NCI-H524 treated with DMSO at 0.1 percent for 48 hours (cell line): ENCODE measurements at regions not wholly inside any gene's neighbourhood (a gene's known extent, or its start where the extent isn't known, plus 50 kb on each side); places are given as distances from the start of the nearest gene placed in this dataset.
"Not testable (repeated sequence)": the region's sequence is repeated elsewhere in the genome, so short reads cannot be mapped to it uniquely, and the experiment has no call there.

Experiments used
- DNase-seq: peaks from one replicate; lab custom pipeline; 2025; lab: John Stamatoyannopoulos, UW

DNA sequence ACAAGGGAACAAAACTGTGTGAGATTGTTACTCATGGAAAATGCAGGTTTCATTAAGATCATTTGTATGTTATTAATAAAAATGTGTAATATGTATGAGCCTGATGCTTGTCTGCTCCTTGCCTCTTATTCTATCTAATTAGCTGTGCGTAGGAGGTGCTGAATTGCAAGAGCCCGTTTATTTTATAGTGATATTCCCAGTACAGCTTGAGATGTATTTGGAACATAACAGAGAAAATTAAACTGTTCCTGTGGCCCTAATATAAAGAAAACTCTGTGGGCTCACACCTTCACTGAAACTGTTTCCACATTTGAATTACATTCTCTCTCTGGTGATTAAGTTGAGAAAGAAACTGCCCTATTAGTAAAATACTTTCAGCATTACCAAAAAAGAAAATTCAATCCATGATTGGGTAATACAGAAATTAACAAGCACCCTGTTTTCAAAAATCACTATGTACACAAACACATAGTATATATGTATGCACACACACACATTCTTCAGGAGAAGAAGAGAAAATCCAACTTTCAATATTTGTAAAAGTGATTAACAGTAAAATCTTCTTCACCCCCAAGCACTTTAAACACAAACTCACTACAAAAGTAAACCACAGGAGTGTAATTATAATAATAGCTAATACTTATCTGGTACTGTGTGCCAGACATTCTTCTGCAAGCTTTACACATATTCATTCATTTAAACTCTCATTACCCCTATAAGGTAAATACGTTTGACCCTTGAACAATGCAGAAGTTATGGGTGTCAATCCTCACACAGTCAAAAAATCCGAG lies 233.2 kb downstream of the PHLDA1 start:
- DNase-seq: no peak

DNA sequence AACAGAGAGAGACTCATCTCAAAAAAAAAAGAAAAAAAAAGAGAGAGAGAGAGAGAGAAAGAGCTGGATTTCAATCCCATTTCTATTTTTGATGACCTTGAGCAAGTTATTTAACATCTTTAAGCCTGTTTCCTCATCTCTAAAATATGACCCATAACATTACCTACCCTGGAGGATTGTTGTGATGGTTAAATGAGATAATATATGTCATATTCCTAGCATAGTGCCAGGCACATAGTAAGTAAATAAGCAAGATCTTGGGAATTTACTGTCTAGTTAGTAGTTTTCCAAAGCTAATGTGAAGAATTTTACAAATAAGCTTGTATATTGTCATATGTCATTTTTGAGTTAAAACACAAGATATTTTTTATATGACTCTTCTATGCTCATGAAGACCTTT lies 236.5 kb downstream of the PHLDA1 start:
- no peak for DNase-seq

DNA sequence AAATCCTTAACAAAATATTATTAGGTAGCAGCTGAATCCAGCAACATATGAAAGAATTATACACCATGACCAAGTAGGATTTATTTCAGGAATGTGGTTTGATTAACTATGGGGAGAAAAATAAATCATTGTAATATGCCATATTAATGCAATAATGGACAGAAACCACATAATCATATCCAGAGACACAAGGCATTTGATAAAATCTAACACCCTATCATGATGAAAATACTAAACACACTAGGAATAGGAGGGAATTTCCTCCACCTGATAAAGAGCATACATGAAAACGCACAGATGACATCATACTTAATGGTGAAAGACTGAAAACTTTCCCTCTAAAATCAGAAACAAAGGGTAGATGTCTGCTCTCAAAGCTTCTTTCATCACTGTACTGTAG lies 238.9 kb downstream of the PHLDA1 start:
- DNase-seq: no peak

DNA sequence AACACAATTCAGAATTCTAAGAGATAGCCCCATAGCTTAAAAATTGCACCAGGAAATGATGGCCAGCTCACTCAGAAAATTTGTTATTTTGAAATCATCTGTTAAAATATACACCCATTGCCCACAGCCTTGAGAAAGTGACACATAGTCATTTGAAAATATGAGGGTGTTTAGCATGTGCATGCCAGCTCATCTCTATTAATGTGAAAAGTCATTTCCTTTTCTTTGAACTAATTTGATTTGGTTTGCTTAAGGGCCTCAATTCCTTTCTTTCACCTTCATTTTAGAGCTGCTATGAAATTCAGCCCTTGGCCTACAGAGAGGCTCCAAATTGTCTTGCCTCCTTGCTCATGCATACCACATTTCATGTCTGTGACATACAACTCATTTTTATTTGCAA lies 241.4 kb downstream of the PHLDA1 start:
- DNase-seq: no peak

DNA sequence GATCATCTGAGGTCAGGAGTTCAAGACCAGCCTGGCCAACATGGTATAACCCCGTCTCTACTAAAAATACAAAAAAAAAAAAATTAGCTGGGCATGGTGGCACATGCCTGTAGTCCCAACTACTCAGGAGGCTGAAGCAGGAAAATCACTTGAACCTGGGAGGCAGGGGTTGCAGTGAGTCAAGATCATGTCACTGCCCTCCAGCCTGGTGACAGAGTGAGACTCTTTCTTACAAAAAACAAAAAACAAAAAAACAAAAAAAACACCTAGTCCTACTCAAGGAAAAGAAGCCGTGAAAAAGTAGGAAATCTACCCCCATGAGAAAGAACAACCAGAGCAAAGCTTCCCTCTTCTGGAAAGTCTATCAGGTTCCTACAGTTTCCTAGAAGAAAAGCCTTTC lies 244.4 kb downstream of the PHLDA1 start:
- DNase-seq: not testable (repeated sequence)

DNA sequence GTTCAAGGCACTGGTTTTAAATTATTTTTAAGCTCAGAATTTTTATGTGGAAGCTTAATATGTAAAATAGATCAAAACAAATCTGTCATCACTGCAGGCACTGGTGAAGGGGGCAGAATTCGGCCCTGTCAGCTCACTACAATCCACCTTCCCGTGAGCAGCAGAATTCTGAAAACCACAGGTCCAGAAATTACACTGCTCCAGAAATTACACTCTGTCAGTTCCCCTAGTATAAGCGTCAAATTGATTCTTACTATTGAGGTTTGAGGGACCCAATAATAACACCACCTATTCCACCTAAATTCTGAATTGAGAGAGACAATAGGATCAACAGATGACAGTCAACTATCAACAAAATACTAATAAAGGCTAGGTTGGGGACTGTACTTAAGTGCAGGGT lies 245.5 kb downstream of the PHLDA1 start:
- DNase-seq: no peak

DNA sequence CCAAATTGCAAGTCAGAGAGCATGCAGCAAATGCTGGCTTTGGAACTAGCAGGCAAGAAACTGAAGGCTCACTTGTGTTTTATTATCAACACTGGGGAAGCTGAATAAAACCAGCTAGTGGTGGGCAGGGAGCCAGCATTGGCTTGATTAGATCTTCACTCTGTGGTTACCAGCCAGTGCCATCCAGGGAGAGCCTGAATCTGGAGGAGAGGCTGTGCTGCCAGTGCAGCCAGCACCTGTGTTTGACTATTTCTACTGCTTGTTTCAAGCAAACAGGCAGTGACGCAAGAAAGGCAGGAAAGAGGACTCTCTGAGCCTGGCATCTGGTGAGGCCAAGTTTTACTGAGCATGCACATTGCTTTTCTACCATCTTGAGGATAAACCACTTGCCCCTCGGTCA lies 247.0 kb downstream of the PHLDA1 start:
- DNase-seq: no peak

DNA sequence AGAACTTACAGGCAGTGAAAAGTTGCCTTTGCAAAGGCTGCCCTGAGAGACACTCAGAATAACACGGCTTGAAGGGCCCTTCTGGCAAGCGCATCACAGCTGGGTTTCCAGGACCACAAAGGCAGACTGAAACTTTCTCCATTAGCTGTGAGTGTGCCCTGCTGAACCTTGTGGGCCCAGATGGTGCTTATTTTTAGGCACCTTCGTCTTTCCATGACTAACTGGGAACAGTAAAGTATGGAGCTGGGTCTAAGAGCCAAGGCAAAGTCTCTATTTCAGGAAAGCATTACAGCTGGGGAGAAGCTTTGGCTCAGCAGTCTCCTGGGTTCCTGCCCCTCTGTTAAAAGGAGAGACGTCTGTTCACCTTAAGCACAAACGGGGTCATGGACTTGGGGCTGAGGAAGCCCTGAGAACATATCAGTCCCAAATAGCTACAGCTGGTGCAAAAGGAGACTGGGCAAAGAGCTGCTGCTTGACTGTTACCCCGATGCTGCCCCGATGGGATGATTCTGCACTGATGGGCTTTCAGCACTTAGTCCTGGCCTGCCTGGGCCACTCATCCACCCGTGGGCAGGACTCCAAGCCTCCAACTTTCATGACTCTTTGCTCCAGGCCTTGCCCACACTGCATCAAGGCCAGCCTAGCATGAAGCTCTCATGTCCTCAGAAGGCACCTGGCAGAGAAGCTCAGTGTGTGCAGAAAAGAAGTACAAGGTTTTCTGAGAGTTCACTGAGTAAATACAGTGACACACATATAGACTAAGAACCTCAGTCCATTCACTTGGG lies 248.3 kb downstream of the PHLDA1 start:
- DNase-seq: no peak

DNA sequence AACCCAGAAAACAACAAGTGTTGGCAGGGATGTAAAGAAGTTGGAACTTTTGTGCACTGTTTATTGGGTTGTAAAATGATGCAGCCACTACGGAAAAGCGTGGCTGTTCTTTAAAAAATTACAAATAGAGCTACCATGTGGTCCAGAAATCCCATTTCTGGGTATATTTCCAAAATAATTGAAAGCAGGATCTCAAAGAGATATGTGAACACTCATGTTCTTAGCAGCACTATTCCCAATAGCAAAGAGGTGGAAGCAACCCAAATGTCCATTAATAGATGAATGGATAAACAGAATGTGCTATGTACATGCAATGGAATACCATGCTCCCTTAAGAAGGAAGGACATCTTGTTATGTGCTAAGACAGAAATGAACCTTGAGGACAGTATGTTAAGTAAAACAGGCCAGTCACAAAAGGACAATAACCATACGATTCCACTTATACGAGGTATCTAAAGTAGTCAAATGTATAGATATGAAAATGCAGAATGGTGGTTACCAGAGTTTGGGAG lies 249.5 kb downstream of the PHLDA1 start:
- no peak for DNase-seq

DNA sequence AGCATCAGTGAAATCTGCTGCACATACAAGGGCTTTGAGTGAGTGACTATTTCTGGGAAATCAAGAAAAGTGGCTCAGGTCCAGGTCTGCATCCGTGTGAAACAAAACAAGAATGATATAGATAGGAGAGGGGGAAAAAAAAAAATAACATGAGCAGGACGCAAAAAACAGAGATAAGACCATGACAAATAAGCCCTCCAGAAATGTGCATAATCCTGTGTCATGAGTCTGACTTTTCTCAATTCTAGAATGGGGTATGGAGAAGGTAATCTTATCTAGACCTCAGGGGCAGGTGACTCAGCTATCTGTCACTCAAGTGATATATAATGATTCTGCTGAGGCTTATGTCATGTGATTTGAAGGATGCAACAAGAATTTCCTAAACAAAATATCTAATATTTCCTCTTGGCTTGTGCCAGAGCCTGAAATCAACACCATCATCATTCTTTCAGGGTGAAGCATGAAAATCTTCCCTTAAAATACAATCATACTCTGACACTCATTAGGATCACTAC lies 250.0 kb downstream of the PHLDA1 start:
- no peak for DNase-seq

DNA sequence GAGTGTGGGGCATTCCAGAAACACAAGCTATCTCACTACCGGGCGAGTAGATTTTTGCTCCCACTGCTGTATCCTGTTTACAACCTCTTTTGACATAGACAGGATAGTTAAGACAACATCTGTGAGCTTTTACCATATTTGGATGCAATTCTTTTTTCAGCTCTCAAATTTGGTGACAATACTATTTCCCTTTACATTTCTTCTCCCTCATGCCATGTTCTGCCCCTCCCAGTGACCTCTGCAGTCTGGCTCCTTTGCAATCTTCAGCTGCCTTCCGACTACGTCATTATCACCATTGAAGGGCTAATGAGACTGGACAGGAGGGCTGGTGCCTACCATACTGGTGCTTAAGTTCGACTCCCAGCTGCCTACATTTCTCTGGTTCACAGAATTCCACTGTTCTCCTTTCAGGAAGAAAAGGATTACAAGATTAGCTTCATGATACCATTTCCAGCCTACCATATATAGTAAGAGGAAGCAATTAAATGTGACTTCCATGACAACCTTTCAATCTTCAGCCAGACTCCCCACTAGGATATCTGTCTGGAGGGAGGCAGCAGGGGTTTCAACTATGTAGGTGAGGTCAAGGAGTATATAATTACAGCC lies 251.6 kb downstream of the PHLDA1 start:
- DNase-seq: peak; percentile 91

DNA sequence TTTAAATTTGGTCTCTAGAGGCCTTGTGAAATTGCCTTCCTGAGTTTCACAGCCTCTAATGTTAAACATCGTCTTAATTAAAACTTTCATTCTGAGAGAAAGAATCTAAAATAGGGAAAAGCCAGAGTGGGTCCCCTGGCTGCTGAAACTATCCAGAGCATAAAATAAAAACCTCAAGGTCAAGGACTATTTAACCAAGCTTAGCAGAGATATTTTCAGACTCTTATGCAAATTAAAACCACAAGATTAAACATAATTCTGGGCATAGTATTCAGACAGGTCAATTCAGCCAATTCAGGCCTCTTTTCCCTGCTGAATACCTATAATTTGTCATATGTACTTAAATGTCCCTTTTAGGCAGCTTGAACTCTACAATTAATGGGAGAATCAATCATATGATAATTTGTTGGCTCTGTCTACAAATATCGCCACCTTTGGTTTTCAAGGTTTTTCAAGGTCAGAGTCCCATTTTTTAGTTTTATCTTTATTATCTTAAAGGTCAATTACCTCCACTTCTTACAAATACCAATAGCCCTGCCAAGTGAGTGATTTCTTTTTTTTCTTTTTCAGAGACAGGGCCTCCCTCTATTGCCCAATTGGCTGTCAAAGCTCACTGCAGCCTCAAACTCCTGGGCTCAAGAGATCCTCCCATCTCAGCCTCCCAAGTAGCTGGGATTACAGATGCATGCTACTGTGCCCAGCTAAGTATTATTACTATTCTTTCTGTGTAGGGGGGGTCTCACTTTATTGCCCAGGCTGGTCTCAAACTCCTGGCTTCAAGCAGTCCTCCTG lies 257.1 kb downstream of the PHLDA1 start:
- no peak for DNase-seq

DNA sequence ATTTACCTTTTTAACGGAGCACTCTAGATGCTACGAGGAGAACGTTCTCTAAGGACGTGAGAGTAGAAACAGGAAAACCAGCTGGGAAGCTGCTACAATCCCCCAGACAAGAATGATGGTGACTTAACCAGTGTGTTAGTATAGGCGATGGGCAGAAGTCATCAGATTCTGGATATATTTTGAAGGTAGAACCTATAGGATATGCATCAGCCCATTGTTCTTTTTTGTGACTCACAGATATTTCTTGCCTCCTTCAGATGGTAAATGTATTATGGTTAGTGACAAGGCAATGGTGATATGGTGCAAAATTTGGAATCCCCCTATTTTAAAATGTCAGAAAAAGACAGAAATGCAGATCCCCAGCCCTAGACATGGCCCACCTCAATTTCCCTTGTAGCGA lies 258.2 kb downstream of the PHLDA1 start:
- no peak for DNase-seq

DNA sequence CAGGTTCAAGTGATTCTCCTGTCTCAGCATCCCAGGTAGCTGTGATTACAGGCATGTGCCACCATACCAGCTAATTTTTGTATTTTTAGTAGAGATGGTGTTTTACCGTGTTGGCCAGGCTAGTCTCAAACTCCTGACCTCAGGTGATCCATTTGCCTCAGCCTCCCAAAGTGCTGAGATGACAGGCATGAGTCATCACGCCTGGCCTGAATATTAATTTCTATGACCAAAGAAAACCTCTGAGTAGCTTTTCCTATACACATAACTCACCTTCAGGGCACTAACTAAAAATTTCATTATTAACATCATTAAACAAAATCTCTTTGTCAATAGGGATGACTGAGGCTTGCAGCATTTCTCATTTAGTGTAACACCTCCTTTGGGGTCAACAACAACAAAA lies 259.6 kb upstream of the KRR1 start:
- DNase-seq: no peak

DNA sequence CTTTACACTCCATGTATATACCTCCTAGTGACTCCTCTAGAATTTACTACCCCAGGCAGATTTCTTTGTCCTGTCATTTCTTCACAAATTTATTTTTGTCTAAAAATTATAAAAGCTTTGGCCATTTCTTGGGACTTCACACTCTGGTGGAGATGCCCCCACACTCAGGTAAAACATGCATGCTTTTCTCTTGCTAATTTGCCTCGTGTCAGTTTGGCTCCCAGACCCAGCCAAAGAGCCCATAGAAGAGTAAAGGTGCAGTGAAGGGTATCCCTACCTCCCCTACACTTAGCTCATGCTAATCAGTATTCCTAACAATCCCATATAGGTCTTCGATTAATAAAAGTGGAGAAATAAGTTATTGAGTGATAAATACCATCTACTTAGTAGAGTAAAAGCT lies 256.5 kb upstream of the KRR1 start:
- no peak for DNase-seq

DNA sequence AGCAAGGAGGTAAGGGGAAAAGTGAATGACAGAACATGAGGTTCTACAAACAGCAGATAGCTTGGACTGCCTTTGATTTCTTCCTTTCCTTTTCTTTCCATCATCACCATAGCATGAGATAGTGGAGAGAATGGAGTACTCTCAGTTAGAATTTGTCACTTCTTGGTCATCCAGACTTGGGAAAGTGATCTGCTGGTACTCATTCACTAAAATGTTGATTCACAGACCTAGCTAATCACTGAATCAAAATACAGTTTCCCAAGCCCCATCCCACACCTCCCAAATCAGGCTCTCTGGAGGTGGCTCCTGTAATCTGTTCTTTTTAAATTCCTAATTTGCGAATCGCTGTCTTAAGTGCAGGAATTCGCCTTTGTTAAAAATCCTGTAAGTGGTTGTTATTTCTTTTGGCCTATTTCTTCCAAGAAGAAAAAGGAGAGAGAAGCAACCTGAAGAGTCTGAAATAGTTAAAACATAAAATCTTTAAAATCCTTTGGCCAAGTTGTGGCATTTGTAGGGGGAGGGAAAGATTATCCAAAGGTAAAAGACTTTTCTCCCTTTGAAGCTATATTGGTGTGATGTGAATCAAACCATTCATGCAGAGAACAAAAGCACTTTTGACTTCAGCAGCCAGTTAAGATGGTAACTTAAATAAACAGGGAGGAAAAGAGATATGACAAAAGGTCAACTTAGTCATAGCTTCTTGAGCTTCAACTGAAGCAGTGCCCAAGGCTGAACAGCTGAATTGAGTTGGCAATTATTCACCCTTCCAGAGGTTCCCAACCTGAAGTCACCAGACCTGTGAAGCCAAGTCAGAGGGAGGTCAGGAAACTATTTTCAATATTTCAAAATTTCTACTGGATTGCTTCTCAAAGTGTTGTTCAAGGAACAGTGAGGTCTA lies 255.1 kb upstream of the KRR1 start:
- no peak for DNase-seq

DNA sequence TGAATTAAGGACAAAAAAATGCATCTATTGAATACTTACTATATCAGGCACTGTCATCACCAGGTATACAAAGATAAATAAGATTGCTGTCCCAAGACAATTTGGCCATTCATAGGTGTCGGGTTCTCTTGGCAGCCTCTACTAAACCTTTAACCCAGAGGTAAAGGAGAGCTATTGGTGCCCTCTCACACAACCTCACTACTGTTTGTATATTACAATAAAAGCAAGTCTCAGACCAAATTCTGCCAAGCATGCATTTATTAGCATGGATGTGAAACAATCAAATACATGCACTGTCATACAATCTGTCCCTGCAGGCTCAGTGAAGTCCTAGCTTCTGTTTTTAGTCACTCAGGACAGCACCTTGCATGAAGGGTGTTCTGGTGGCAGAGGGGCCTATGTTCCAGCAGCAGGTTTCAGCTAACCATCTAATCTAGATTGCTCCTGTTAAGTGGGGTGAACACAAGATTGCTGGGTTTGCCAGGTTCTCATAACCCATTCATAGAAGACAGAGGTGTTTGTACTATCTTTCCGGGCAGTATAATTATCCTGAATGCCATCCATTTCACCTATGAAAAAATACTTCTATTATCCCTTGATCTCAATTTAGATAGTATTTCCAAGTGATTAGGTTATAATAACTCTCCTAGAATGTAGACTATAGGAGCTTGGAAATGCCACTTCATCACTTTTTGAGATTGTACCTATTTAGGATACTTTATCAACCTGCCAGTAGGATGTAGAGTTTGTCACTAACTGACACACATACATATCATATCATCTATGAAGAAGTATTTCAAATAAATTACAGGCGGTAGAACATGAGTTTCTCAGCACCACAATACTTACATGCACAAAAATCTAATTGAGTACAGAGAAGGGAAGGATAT lies 254.0 kb upstream of the KRR1 start:
- DNase-seq: no peak

DNA sequence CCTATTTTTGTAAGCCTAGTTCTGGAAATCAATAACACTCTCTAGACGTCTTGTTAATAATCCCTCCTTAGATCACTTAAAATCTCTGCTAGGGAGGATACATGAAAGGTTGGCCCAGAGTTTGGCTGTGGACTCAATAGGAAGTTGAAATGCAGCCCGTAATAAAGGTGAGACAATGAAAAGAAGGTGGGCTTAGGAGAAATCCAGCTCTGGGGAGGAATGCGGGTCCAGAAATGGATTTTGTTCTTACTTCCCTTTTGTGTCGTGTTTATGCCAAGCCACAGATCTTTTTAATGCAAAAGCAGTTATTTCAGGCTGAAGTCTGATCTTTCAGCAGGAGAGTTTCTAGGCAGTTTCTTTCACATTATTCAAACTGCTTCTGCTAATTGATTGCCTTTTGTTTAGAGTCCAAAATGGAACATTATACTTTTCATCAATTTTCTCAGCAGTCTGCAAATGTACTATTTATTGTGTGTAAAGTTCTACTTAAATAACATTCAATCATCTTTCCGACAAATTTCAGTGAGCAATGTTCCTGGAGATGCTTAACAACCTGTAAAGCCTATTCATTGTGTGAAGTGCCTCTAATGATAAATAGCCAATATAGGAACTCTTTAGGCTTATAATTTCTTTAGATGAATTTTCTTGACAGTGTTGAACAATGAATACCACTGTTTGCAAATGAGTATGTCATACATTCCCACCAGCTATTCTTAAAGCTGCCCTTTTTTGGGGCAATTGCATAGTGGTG lies 252.9 kb upstream of the KRR1 start:
- no peak for DNase-seq
